GM12874 (cell line): ENCODE measurements at regions not wholly inside any gene's neighbourhood (a gene's known extent, or its start where the extent isn't known, plus 50 kb on each side); places are given as distances from the start of the nearest gene placed in this dataset.

ENCODE experiments used
- CTCF ChIP-seq: IDR thresholded peaks from 2 replicates; pipeline ENCODE4 v1.5.1; 2011; ENCODE audit warnings: low read depth, mild to moderate bottlenecking, control low read depth, low read length, moderate library complexity; ENCODE audit not compliant: insufficient read depth

GRCh38 chr5:101679816-101680215 is 616.3 kb downstream of the SLCO4C1 start:
- no peak for TF ChIP-seq CTCF

- TF ChIP-seq CTCF, result peak; percentile 86
These were observed 617.4 kb downstream of the SLCO4C1 start for GRCh38 chr5:101678481-101679193.

GRCh38 chr5:101677961-101678360 is 618.1 kb downstream of the SLCO4C1 start:
- TF ChIP-seq CTCF, result no peak

- no peak for TF ChIP-seq CTCF
These were observed 619.4 kb downstream of the SLCO4C1 start for GRCh38 chr5:101676646-101677045.

- TF ChIP-seq CTCF, result no peak
These were observed 620.4 kb downstream of the SLCO4C1 start for GRCh38 chr5:101675510-101676219.

GRCh38 chr5:101673120-101673519 is 623.0 kb downstream of the SLCO4C1 start:
- TF ChIP-seq CTCF, result no peak

- TF ChIP-seq CTCF, result no peak
These were observed 631.9 kb downstream of the SLCO4C1 start for GRCh38 chr5:101664071-101664791.
